H1 (cell line): ENCODE measurements at regions not wholly inside any gene's neighbourhood (a gene's known extent, or its start where the extent isn't known, plus 50 kb on each side); places are given as distances from the start of the nearest gene placed in this dataset.
A peak's percentile ranks its signal among the peaks of the same experiment; 100 is the strongest.

Experiments used
- CTCF ChIA-PET: fragments of 300-600 bp; sonication (Branson Sonifier 250); formaldehyde crosslinking; loops from one replicate; lab custom pipeline; 2021; ENCODE audit not compliant: partially characterized antibody; lab: Charles Lee
- POLR2A ChIA-PET: fragments of 300-600 bp; sonication (Branson Sonifier 250); formaldehyde crosslinking; loops from one replicate; lab custom pipeline; 2021; ENCODE audit warnings: inconsistent platforms; ENCODE audit not compliant: partially characterized antibody; lab: Charles Lee
- DNase-seq, 2 experiments: peaks; one replicate each; pipeline versions ENCODE4 v3.0.0 to v3.0.0-alpha.2; 2010 to 2022; ENCODE audit warnings: low spot score in 2 of 2, low read depth in 1 of 2, mixed read lengths in 1 of 2
- FAIRE-seq: peaks from 2 replicates; lab custom pipeline; 2011; peaks lifted over from hg19 to GRCh38; lab: Jason Lieb, UNC
- H2AFZ ChIP-seq: 2 replicates; pipeline ENCODE4 v1.8.1; 2012; ENCODE audit warnings: low read length, inconsistent platforms
- H2AK5ac ChIP-seq: 2 replicates; pipeline ENCODE4 v1.6.1; 2013; ENCODE audit warnings: low read depth, low read length
- H2BK120ac ChIP-seq: replicated peaks from 2 replicates; pipeline ENCODE3; 2013; ENCODE audit warnings: low read depth, low read length, inconsistent platforms
- H2BK12ac ChIP-seq: 2 replicates; pipeline ENCODE4 v1.6.1; 2013; ENCODE audit warnings: low read depth, low read length
- H2BK15ac ChIP-seq: 2 replicates; pipeline ENCODE4 v1.6.1; 2013; ENCODE audit warnings: low read length
- H2BK20ac ChIP-seq: 2 replicates; pipeline ENCODE4 v1.6.1; 2013; ENCODE audit warnings: low read length
- H2BK5ac ChIP-seq: 2 replicates; pipeline ENCODE4 v1.6.1; 2013; ENCODE audit warnings: low read depth, low read length
- H3K14ac ChIP-seq: 2 replicates; pipeline ENCODE4 v1.6.1; 2013; ENCODE audit warnings: inconsistent platforms; ENCODE audit not compliant: insufficient read length
- H3K18ac ChIP-seq: 2 replicates; pipeline ENCODE4 v1.6.1; 2013; ENCODE audit warnings: low read length; ENCODE audit errors: extremely low read depth
- H3K23ac ChIP-seq: 2 replicates; pipeline ENCODE4 v1.6.1; 2013; ENCODE audit warnings: inconsistent platforms; ENCODE audit not compliant: insufficient read length
- H3K23me2 ChIP-seq: 2 replicates; pipeline ENCODE4 v1.6.1; 2013; ENCODE audit warnings: low read depth, low read length
- H3K27ac ChIP-seq: 2 replicates; pipeline ENCODE4 v1.6.1; 2011; ENCODE audit warnings: low read depth, low read length, inconsistent platforms
- H3K27me3 ChIP-seq, 4 experiments: replicated peaks in 1 of 4; 1 replicate in 1 of 4; 2 replicates in 3 of 4; pipeline versions ENCODE4 v1.6.1 to v1.8.1; 2011 to 2013; ENCODE audit warnings: low read length in 3 of 4, mild to moderate bottlenecking in 3 of 4, inconsistent platforms in 2 of 4, mixed read lengths in 2 of 4, moderate library complexity in 1 of 4; ENCODE audit not compliant: control insufficient read depth in 3 of 4, insufficient read depth in 3 of 4; ENCODE audit errors: extremely low read depth in 1 of 4
- H3K36me3 ChIP-seq, 4 experiments: 2 replicates each; pipeline versions ENCODE4 v1.6.1 to v1.8.1; 2011 to 2013; ENCODE audit warnings: mild to moderate bottlenecking in 4 of 4, low read length in 3 of 4, moderate library complexity in 2 of 4, control low read depth in 1 of 4, inconsistent platforms in 1 of 4; ENCODE audit not compliant: insufficient read depth in 4 of 4, control insufficient read depth in 2 of 4
- H3K4ac ChIP-seq: replicated peaks from 2 replicates; pipeline ENCODE3; 2013; ENCODE audit warnings: low read length, low read depth, mixed read lengths, inconsistent platforms; ENCODE audit not compliant: insufficient read length
- H3K4me1 ChIP-seq, 4 experiments: replicated peaks in 1 of 4; 1 replicate in 1 of 4; 2 replicates in 3 of 4; pipeline versions ENCODE4 v1.6.1 to v1.8.1; 2011 to 2013; ENCODE audit warnings: low read length in 3 of 4, inconsistent platforms in 2 of 4, mixed read lengths in 1 of 4; ENCODE audit not compliant: insufficient read depth in 4 of 4, control insufficient read depth in 3 of 4
- H3K4me2 ChIP-seq, 2 experiments: 2 replicates each; pipeline versions ENCODE4 v1.6.1 to v1.8.1; 2011 to 2013; ENCODE audit warnings: low read depth in 2 of 2, low read length in 2 of 2, control low read depth in 1 of 2, inconsistent platforms in 1 of 2, mild to moderate bottlenecking in 1 of 2; ENCODE audit not compliant: insufficient read depth in 1 of 2
- H3K4me3 ChIP-seq, 4 experiments: fragments of 200-600, 300-600 bp in 1 of 4; sonication (generic), shearing (Covaris generic), sonication (Bioruptor Twin) in 1 of 4; 2 replicates each; pipeline versions ENCODE4 v1.5.1 to v1.8.1; 2011 to 2016; ENCODE audit warnings: low read length in 4 of 4, low read depth in 3 of 4, control low read depth in 2 of 4, inconsistent platforms in 2 of 4, mild to moderate bottlenecking in 2 of 4, mixed read lengths in 1 of 4, moderate library complexity in 1 of 4; ENCODE audit not compliant: insufficient read depth in 2 of 4; ENCODE audit errors: extremely low read depth in 1 of 4
- H3K56ac ChIP-seq: replicated peaks from 2 replicates; pipeline ENCODE3; 2013; ENCODE audit warnings: low read depth, mild to moderate bottlenecking, mixed read lengths, low read length, inconsistent platforms; ENCODE audit not compliant: insufficient read length
- H3K79me1 ChIP-seq: 2 replicates; pipeline ENCODE4 v1.6.1; 2013; ENCODE audit warnings: low read depth, low read length, control low read depth
- H3K79me2 ChIP-seq, 2 experiments: 2 replicates each; pipeline versions ENCODE4 v1.6.1 to v1.8.1; 2012 to 2013; ENCODE audit warnings: low read length in 2 of 2, mild to moderate bottlenecking in 2 of 2, inconsistent platforms in 1 of 2; ENCODE audit not compliant: insufficient read depth in 2 of 2, control insufficient read depth in 1 of 2
- H3K9ac ChIP-seq, 4 experiments: replicated peaks in 1 of 4; 1 replicate in 1 of 4; 2 replicates in 3 of 4; pipeline versions ENCODE4 v1.6.1 to v1.8.1; 2011 to 2013; ENCODE audit warnings: low read depth in 3 of 4, low read length in 3 of 4, control low read depth in 2 of 4, mild to moderate bottlenecking in 2 of 4, moderate library complexity in 2 of 4, inconsistent platforms in 1 of 4; ENCODE audit errors: extremely low read depth in 1 of 4
- H3K9me3 ChIP-seq, 2 experiments: 2 replicates each; pipeline versions ENCODE4 v1.6.1 to v1.8.1; 2012 to 2013; ENCODE audit warnings: mild to moderate bottlenecking in 2 of 2, moderate library complexity in 2 of 2, control low read depth in 1 of 2, inconsistent platforms in 1 of 2, low read depth in 1 of 2, low read length in 1 of 2, mixed read lengths in 1 of 2; ENCODE audit not compliant: insufficient read depth in 2 of 2
- H4K20me1 ChIP-seq, 2 experiments: replicated peaks in 1 of 2; 2 replicates each; pipeline versions ENCODE3 to v1.8.1; 2011 to 2013; ENCODE audit warnings: inconsistent platforms in 2 of 2, low read length in 2 of 2, mild to moderate bottlenecking in 1 of 2; ENCODE audit not compliant: insufficient read depth in 2 of 2, control insufficient read depth in 1 of 2
- H4K5ac ChIP-seq: 2 replicates; pipeline ENCODE4 v1.6.1; 2013; ENCODE audit warnings: low read length, low read depth, mixed read lengths, inconsistent platforms; ENCODE audit not compliant: insufficient read length
- H4K8ac ChIP-seq: 2 replicates; pipeline ENCODE4 v1.8.0; 2013; ENCODE audit warnings: mild to moderate bottlenecking, moderate library complexity, low read length, inconsistent platforms; ENCODE audit not compliant: insufficient read depth; ENCODE audit errors: extremely low read depth
- H4K91ac ChIP-seq: replicated peaks from 2 replicates; pipeline ENCODE3; 2013; ENCODE audit warnings: low read length, mixed read lengths, inconsistent platforms; ENCODE audit not compliant: insufficient read length
- CEBPB ChIP-seq: IDR thresholded peaks from 2 replicates; pipeline ENCODE4 v1.6.1; 2012; ENCODE audit warnings: low read depth, low read length
- HDAC2 ChIP-seq, 2 experiments: fragments of 300-600 bp in 1 of 2; sonication (generic) in 1 of 2; IDR thresholded peaks; 2 replicates each; pipeline ENCODE4 v1.6.1; 2011 to 2012; ENCODE audit warnings: low read depth in 2 of 2, low read length in 2 of 2, mild to moderate bottlenecking in 2 of 2, moderate library complexity in 2 of 2, borderline replicate concordance in 1 of 2, inconsistent platforms in 1 of 2
- MAX ChIP-seq: IDR thresholded peaks from 2 replicates; pipeline ENCODE4 v1.6.1; 2012; ENCODE audit warnings: inconsistent platforms
- WGBS, 2 experiments: shearing (Covaris generic) in 1 of 2; methylation state at CpG; one replicate each; pipeline versions ENCODE4 v1.1.6 to v1.1.7; 2013 to 2015; ENCODE audit warnings: low lambda C conversion rate in 2 of 2, mixed read lengths in 2 of 2, inconsistent platforms in 1 of 2, low coverage in 1 of 2, missing lambda C conversion rate in 1 of 2; ENCODE audit not compliant: insufficient replicate concordance in 2 of 2, insufficient coverage in 1 of 2, insufficient read length in 1 of 2; ENCODE audit errors: extremely low coverage in 1 of 2, missing lambda C conversion rate in 1 of 2; 5-methylcytosine and 5-hydroxymethylcytosine counted together

- Histone ChIP-seq H3K56ac (no peak overlapping the region), H2BK20ac (no peak overlapping the region), H3K79me1 (no peaks in the 10 kb centered on the region), H3K4me1 (peaks cover 0 to 10% (median 4%) of the 10 kb centered on the region in 4 experiments; a peak in 5 of 7 replicates), H3K4me2 (0 out of 4 replicates have a peak overlapping the region, but pooled peaks of 1 of the 2 experiments have one; percentile 17), H3K9ac (no peak overlapping the region), H2BK120ac (no peak overlapping the region), H2BK5ac (no peak overlapping the region), H2BK15ac (no peak overlapping the region), H4K20me1 (no peaks in the 10 kb centered on the region), H3K79me2 (no peaks in the 10 kb centered on the region), H3K23ac (no peak overlapping the region), H3K9me3 (no peaks in the 10 kb centered on the region; a peak in 2 of 4 replicates), H3K23me2 (no peaks in the 10 kb centered on the region; the same call in 1 of the 2 replicates), H3K18ac (no peak overlapping the region), H3K27ac (no peak overlapping the region), H2BK12ac (peak overlapping the region; percentile 85; the same call in 1 of the 2 replicates), H3K4me3 (no peak overlapping the region), H2AK5ac (no peak overlapping the region), H3K14ac (no peak overlapping the region), H4K5ac (no peak overlapping the region), H3K27me3 (peaks cover 0 to 3% (median 1%) of the 10 kb centered on the region in 4 experiments; a peak in 3 of 7 replicates), H3K36me3 (no peaks in the 10 kb centered on the region), H2AFZ (0 out of 2 replicates have a peak overlapping the region, but pooled peaks have one; percentile 6), H4K8ac (no peak overlapping the region), H3K4ac (no peak overlapping the region), H4K91ac (no peak overlapping the region)
- no peak for DNase-seq
- WGBS, 2 experiments = 52% methylated on average over 7 of the region's 8 CpGs; no CpG with 5 or more reads in 1 of the 2 experiments
- TF ChIP-seq MAX (0 out of 2 replicates have a peak, but pooled peaks have one; percentile 24), CEBPB (0 out of 2 replicates have a peak, but pooled peaks have one; percentile 11), HDAC2 (IDR thresholded peaks at IDR 0.05; ENCODE audit: borderline replicate concordance in 1 of 2, low read depth in 2 of 2, low read length in 2 of 2) (no peak)
- CTCF ChIA-PET = interaction anchor here (1.2 kb wide), 1 partner anchor 281 kb away, joined by 4 read pairs; no protein-coding TSS in a partner anchor
- peak; percentile 28 for FAIRE-seq
- POLR2A ChIA-PET = no interaction called here
Measured at GRCh38 chr10:128579280-128579865, 453.1 kb upstream of the MKI67 start.
